ENCODE measurements at regions not wholly inside any gene's neighbourhood (a gene's known extent, or its start where the extent isn't known, plus 50 kb on each side); places are given as distances from the start of the nearest gene placed in this dataset.
"Not testable (repeated sequence)": the region's sequence is repeated elsewhere in the genome, so short reads cannot be mapped to it uniquely, and the experiment has no call there.

DNA sequence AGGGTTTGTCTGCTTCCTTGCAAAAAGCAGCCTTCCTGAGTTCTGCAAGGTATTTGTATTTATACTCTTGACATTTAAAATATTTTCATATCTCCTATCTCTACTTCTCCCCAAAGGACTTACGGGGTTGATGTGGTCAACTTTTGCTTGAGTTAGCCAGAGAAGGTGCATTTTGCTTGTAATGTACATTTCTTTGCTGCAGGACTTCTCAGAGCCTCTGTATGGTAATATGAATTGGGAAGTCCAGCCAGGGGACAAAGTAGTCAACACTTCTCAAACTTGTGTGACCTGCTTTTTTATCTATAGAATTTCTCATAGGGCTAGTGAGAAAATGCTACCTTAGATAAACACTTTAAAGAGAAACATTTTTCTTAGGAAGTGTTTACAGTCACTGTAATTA lies 148.2 kb upstream of the LRIG1 start:
- Histone ChIP-seq H3K9me3 (replicated peaks; ENCODE audit: insufficient read depth, low read length) (no peaks in the 10 kb centered on the region), H3K9me2 (replicated peaks; ENCODE audit: insufficient read depth, low read length) (no peaks in the 10 kb centered on the region), H3F3A (ENCODE audit: insufficient read depth, low read length) (no peaks in the 10 kb centered on the region), H3K36me3 (replicated peaks; ENCODE audit: insufficient read depth, low read length) (no peaks in the 10 kb centered on the region), H2AFZ (ENCODE audit: low read length) (no peak overlapping the region), H3K4me2 (ENCODE audit: low read depth, low read length) (no peak overlapping the region), H3K27ac (ENCODE audit: low read length) (no peak overlapping the region), H3K79me2 (ENCODE audit: low read length) (no peaks in the 10 kb centered on the region), H3K4me3 (ENCODE audit: low read length) (no peak overlapping the region), H3K27me3 (replicated peaks; ENCODE audit: insufficient read depth, low read length) (no peaks in the 10 kb centered on the region), H3K9ac (ENCODE audit: low read length) (no peak overlapping the region), H3K4me1 (ENCODE audit: low read length) (no peaks in the 10 kb centered on the region), H4K20me1 (ENCODE audit: insufficient read depth, low read length) (no peaks in the 10 kb centered on the region)
- TF ChIP-seq, protein P1, sequence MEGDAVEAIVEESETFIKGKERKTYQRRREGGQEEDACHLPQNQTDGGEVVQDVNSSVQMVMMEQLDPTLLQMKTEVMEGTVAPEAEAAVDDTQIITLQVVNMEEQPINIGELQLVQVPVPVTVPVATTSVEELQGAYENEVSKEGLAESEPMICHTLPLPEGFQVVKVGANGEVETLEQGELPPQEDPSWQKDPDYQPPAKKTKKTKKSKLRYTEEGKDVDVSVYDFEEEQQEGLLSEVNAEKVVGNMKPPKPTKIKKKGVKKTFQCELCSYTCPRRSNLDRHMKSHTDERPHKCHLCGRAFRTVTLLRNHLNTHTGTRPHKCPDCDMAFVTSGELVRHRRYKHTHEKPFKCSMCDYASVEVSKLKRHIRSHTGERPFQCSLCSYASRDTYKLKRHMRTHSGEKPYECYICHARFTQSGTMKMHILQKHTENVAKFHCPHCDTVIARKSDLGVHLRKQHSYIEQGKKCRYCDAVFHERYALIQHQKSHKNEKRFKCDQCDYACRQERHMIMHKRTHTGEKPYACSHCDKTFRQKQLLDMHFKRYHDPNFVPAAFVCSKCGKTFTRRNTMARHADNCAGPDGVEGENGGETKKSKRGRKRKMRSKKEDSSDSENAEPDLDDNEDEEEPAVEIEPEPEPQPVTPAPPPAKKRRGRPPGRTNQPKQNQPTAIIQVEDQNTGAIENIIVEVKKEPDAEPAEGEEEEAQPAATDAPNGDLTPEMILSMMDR (IDR thresholded peaks at IDR 0.05; ENCODE audit: low read length): no peak
- TF ChIP-seq EZH2phosphoT487 (IDR thresholded peaks at IDR 0.05; ENCODE audit: low read length) (no peak), EZH2 (optimal IDR thresholded peaks at IDR 0.05; ENCODE audit: low read depth, low read length) (no peak)
- DNase-seq: no peak

DNA sequence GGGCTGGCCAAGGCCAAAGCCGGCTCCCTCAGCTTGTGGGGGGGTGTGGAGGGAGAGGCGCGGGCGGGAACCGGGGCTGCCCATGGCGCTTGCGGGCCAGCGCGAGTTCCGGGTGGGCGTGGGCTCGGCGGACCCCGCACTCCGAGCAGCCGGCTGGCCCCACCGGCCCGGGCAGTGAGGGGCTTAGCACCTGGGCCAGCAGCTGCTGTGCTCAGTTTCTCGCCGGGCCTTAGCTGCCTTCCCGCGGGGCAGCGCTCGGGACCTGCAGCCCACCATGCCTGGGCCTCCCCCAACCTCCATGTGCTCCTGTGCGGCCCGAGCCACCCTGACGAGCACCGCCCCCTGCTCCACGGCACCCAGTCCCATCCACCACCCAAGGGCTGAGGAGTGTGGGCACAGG lies 150.7 kb upstream of the LRIG1 start:
- H3K9me3 ChIP-seq (replicated peaks; ENCODE audit: insufficient read depth, low read length); H2AFZ ChIP-seq (ENCODE audit: low read length); H3K4me3 ChIP-seq (ENCODE audit: low read length); H3K4me2 ChIP-seq (ENCODE audit: low read depth, low read length); H3K9me2 ChIP-seq (replicated peaks; ENCODE audit: insufficient read depth, low read length); H4K20me1 ChIP-seq (ENCODE audit: insufficient read depth, low read length); H3K79me2 ChIP-seq (ENCODE audit: low read length); H3F3A ChIP-seq (ENCODE audit: insufficient read depth, low read length); H3K9ac ChIP-seq (ENCODE audit: low read length); H3K4me1 ChIP-seq (ENCODE audit: low read length); H3K27me3 ChIP-seq (replicated peaks; ENCODE audit: insufficient read depth, low read length); H3K36me3 ChIP-seq (replicated peaks; ENCODE audit: insufficient read depth, low read length); H3K27ac ChIP-seq (ENCODE audit: low read length); DNase-seq: not testable (repeated sequence)

DNA sequence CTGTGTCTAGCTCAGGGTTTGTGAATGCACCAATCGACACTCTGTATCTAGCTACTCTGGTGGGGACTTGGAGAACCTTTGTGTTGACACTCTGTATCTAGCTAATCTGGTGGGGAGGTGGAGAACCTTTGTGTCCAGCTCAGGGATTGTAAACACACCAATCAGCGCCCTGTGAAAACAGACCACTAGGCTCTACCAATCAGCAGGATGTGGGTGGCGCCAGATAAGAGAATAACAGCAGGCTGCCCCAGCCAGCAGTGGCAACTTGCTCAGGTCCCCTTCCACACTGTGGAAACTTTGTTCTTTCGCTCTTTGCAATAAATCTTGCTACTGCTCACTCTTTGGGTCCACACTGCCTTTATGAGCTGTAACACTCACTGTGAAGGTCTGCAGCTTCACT lies 151.3 kb upstream of the LRIG1 start:
- H4K20me1 ChIP-seq (ENCODE audit: insufficient read depth, low read length); H2AFZ ChIP-seq (ENCODE audit: low read length); H3K4me2 ChIP-seq (ENCODE audit: low read depth, low read length); H3K36me3 ChIP-seq (replicated peaks; ENCODE audit: insufficient read depth, low read length); DNase-seq; H3K27me3 ChIP-seq (replicated peaks; ENCODE audit: insufficient read depth, low read length); H3K4me1 ChIP-seq (ENCODE audit: low read length); H3K9ac ChIP-seq (ENCODE audit: low read length); H3K9me3 ChIP-seq (replicated peaks; ENCODE audit: insufficient read depth, low read length); H3K27ac ChIP-seq (ENCODE audit: low read length); H3K79me2 ChIP-seq (ENCODE audit: low read length); H3F3A ChIP-seq (ENCODE audit: insufficient read depth, low read length); H3K9me2 ChIP-seq (replicated peaks; ENCODE audit: insufficient read depth, low read length); H3K4me3 ChIP-seq (ENCODE audit: low read length): not testable (repeated sequence)

DNA sequence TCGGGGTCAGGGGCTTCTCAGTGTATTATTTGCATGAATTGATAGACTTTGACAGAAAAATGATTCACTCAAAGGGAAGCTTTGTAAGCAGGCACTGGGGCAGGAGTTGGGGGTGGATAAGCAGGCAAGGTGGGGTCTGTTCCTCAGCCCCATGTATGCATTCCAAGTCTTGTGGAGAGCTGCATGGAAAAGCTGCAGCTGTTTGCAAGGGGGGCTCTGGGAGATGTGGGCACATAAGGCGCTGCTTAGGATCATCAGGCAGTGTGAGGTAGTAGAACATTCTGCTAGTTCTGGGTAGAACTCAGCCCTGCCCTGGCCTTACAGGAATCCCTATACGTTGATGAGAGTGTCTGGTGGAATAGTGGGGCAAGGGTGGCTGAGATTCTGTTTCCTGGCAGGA lies 154.2 kb upstream of the LRIG1 start:
- no peak overlapping the region for H3K9ac ChIP-seq (ENCODE audit: low read length)
- H3K9me3 ChIP-seq (replicated peaks; ENCODE audit: insufficient read depth, low read length): no peaks in the 10 kb centered on the region
- no peaks in the 10 kb centered on the region for H3K9me2 ChIP-seq (replicated peaks; ENCODE audit: insufficient read depth, low read length)
- no peaks in the 10 kb centered on the region for H3K4me1 ChIP-seq (ENCODE audit: low read length)
- no peaks in the 10 kb centered on the region for H3K27me3 ChIP-seq (replicated peaks; ENCODE audit: insufficient read depth, low read length)
- TF ChIP-seq, protein P1 (IDR thresholded peaks at IDR 0.05; ENCODE audit: low read length): no peak
- H3K4me3 ChIP-seq (ENCODE audit: low read length): no peak overlapping the region
- no peak overlapping the region for H3K4me2 ChIP-seq (ENCODE audit: low read depth, low read length)
- no peaks in the 10 kb centered on the region for H3F3A ChIP-seq (ENCODE audit: insufficient read depth, low read length)
- no peak for DNase-seq
- H3K27ac ChIP-seq (ENCODE audit: low read length): no peak overlapping the region
- H2AFZ ChIP-seq (ENCODE audit: low read length): no peak overlapping the region
- no peaks in the 10 kb centered on the region for H4K20me1 ChIP-seq (ENCODE audit: insufficient read depth, low read length)
- H3K79me2 ChIP-seq (ENCODE audit: low read length): no peaks in the 10 kb centered on the region
- H3K36me3 ChIP-seq (replicated peaks; ENCODE audit: insufficient read depth, low read length): no peaks in the 10 kb centered on the region
